ENCODE measurements at regions not wholly inside any gene's neighbourhood (a gene's known extent, or its start where the extent isn't known, plus 50 kb on each side); places are given as distances from the start of the nearest gene placed in this dataset.

DNA sequence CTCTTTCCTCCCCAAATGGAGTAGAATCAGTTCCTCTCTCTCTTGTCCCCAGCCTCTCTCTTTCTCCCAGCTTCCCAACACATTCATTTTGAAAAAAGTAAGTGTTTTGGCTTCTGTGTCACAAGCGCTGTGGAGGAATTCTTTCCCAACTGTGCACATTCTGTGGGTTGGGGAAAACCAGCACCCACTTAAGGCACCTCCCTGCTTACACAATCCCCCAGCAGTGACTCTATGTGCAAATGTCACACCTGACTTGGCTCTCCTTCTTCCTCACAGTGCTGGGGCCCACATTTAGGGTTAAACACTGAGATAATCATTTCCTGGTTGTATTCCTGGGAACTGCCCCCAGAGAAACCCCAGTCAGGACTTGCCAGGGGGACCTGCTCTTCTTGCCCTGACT, 358.1 kb upstream of the ZNF32 start:
- 95% methylated on average over 1 of the region's 1 CpG; no CpG with 5 or more reads in 1 of the 2 experiments for WGBS, 2 experiments (ENCODE audit: extremely low coverage in 1 of 2, insufficient coverage in 1 of 2, insufficient read length in 1 of 2, insufficient replicate concordance in 2 of 2, low coverage in 1 of 2, low lambda C conversion rate in 2 of 2, missing lambda C conversion rate in 1 of 2)
- no peak for FAIRE-seq
- H3K27ac ChIP-seq (ENCODE audit: low read depth, low read length), result no peak overlapping the region
- no peak for TF ChIP-seq SP4 (IDR thresholded peaks at IDR 0.05; ENCODE audit: low read length)
- no peak for TF ChIP-seq NRF1 (IDR thresholded peaks at IDR 0.05; ENCODE audit: low read depth, low read length)
- TF ChIP-seq NANOG (IDR thresholded peaks at IDR 0.05; ENCODE audit: insufficient read depth, low read depth, low read length, poor library complexity, severe bottlenecking), result no peak
- TF ChIP-seq KDM5A (IDR thresholded peaks at IDR 0.05; ENCODE audit: low read length), result no peak
- no peak for TF ChIP-seq RFX5 (IDR thresholded peaks at IDR 0.05; ENCODE audit: borderline replicate concordance, low read depth, low read length)
- TF ChIP-seq, protein P1, sequence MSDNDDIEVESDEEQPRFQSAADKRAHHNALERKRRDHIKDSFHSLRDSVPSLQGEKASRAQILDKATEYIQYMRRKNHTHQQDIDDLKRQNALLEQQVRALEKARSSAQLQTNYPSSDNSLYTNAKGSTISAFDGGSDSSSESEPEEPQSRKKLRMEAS (IDR thresholded peaks at IDR 0.05), result no peak
- no peak for TF ChIP-seq TEAD4 (IDR thresholded peaks at IDR 0.05; ENCODE audit: low read depth, low read length)
- no peak for TF ChIP-seq RXRA (IDR thresholded peaks at IDR 0.05; ENCODE audit: insufficient read depth, low read depth, low read length)
- TF ChIP-seq SAP30 (IDR thresholded peaks at IDR 0.05; ENCODE audit: insufficient read depth, insufficient replicate concordance, low read length), result no peak
- no peak overlapping the region for H4K8ac ChIP-seq (ENCODE audit: extremely low read depth, insufficient read depth, low read length)
- H3K79me1 ChIP-seq (ENCODE audit: low read depth, low read length), result no peaks in the 10 kb centered on the region
- H3K23ac ChIP-seq (ENCODE audit: insufficient read length), result no peak overlapping the region
- H3K79me2 ChIP-seq (ENCODE audit: control insufficient read depth in 1 of 2, insufficient read depth in 2 of 2, low read length in 2 of 2), result no peaks in the 10 kb centered on the region
- H2BK20ac ChIP-seq (ENCODE audit: low read length), result no peak overlapping the region
- no peak overlapping the region for H4K91ac ChIP-seq (replicated peaks; ENCODE audit: insufficient read length, low read length)
- H3K36me3 ChIP-seq (ENCODE audit: control insufficient read depth in 2 of 4, insufficient read depth in 4 of 4, low read length in 3 of 4), result no peaks in the 10 kb centered on the region
- no peak overlapping the region for H3K14ac ChIP-seq (ENCODE audit: insufficient read length)
- no peaks in the 10 kb centered on the region for H3K23me2 ChIP-seq (ENCODE audit: low read depth, low read length)
- H3K4me3 ChIP-seq (ENCODE audit: extremely low read depth in 1 of 4, insufficient read depth in 2 of 4, low read depth in 3 of 4, low read length in 4 of 4), result no peak overlapping the region
- H2AFZ ChIP-seq (ENCODE audit: low read length), result no peak overlapping the region
- no peaks in the 10 kb centered on the region for H3K27me3 ChIP-seq (replicated peaks in 1 of 4; ENCODE audit: control insufficient read depth in 3 of 4, extremely low read depth in 1 of 4, insufficient read depth in 3 of 4, low read length in 3 of 4)
- no peak overlapping the region for H3K56ac ChIP-seq (replicated peaks; ENCODE audit: insufficient read length, low read depth, low read length)
- no peaks in the 10 kb centered on the region for H3K9me3 ChIP-seq (ENCODE audit: insufficient read depth in 2 of 2, low read depth in 1 of 2, low read length in 1 of 2)
- H2BK12ac ChIP-seq (ENCODE audit: low read depth, low read length), result no peak overlapping the region
- H3K4ac ChIP-seq (replicated peaks; ENCODE audit: insufficient read length, low read depth, low read length), result no peak overlapping the region
- H4K20me1 ChIP-seq (replicated peaks in 1 of 2; ENCODE audit: control insufficient read depth in 1 of 2, insufficient read depth in 2 of 2, low read length in 2 of 2), result no peaks in the 10 kb centered on the region
- no peak overlapping the region for H3K9ac ChIP-seq (replicated peaks in 1 of 4; ENCODE audit: extremely low read depth in 1 of 4, low read depth in 3 of 4, low read length in 3 of 4)
- H3K18ac ChIP-seq (ENCODE audit: extremely low read depth, low read length), result no peak overlapping the region
- no peak overlapping the region for H2BK15ac ChIP-seq (ENCODE audit: low read length)
- CTCF ChIA-PET (ENCODE audit: partially characterized antibody), result interaction anchor here (1.0 kb wide), 1 partner anchor 317 kb away, joined by 3 read pairs; no protein-coding TSS in a partner anchor
- DNase-seq (ENCODE audit: low read depth in 1 of 2, low spot score in 2 of 2), result no peak
- no peak overlapping the region for H3K4me2 ChIP-seq (ENCODE audit: insufficient read depth in 1 of 2, low read depth in 2 of 2, low read length in 2 of 2)
- no peak overlapping the region for H2AK5ac ChIP-seq (ENCODE audit: low read depth, low read length)
- POLR2A ChIA-PET (ENCODE audit: partially characterized antibody), result no interaction called here
- no peaks in the 10 kb centered on the region for H3K4me1 ChIP-seq (replicated peaks in 1 of 4; ENCODE audit: control insufficient read depth in 3 of 4, insufficient read depth in 4 of 4, low read length in 3 of 4)
- no peak overlapping the region for H2BK5ac ChIP-seq (ENCODE audit: low read depth, low read length)
- no peak overlapping the region for H2BK120ac ChIP-seq (replicated peaks; ENCODE audit: low read depth, low read length)
- no peak overlapping the region for H4K5ac ChIP-seq (ENCODE audit: insufficient read length, low read depth, low read length)

Data from H1 (cell line).